Neuronal stem cell (in vitro differentiated cells): ENCODE measurements at regions not wholly inside any gene's neighbourhood (a gene's known extent, or its start where the extent isn't known, plus 50 kb on each side); places are given as distances from the start of the nearest gene placed in this dataset.

ENCODE experiments used
- DNase-seq: peaks from one replicate; pipeline ENCODE4 v3.0.0-alpha.2; 2013; ENCODE audit warnings: low spot score
- H2AFZ ChIP-seq: one replicate; pipeline ENCODE4 v1.6.1; 2013; ENCODE audit warnings: mild to moderate bottlenecking, low read length, inconsistent platforms
- H2AK5ac ChIP-seq: 2 replicates; pipeline ENCODE4 v1.6.1; 2013; ENCODE audit warnings: low read depth, mild to moderate bottlenecking, inconsistent platforms, low read length, moderate library complexity, mixed read lengths
- H2BK120ac ChIP-seq: 2 replicates; pipeline ENCODE4 v1.6.1; 2013; ENCODE audit warnings: low read depth, mild to moderate bottlenecking, inconsistent platforms, low read length, moderate library complexity, mixed read lengths
- H2BK12ac ChIP-seq: one replicate; pipeline ENCODE4 v1.6.1; 2013; ENCODE audit warnings: low read length, inconsistent platforms
- H2BK15ac ChIP-seq: 2 replicates; pipeline ENCODE4 v1.6.1; 2013; ENCODE audit warnings: mild to moderate bottlenecking, low read length, inconsistent platforms, mixed read lengths
- H2BK5ac ChIP-seq: one replicate; pipeline ENCODE4 v1.6.1; 2013; ENCODE audit warnings: inconsistent platforms, mild to moderate bottlenecking, low read length, moderate library complexity
- H3K14ac ChIP-seq: one replicate; pipeline ENCODE4 v1.6.1; 2013; ENCODE audit warnings: low read length, inconsistent platforms
- H3K18ac ChIP-seq: 2 replicates; pipeline ENCODE4 v1.6.1; 2013; ENCODE audit warnings: low read length, inconsistent platforms
- H3K23ac ChIP-seq: 2 replicates; pipeline ENCODE4 v1.6.1; 2013; ENCODE audit warnings: low read depth, mild to moderate bottlenecking, mixed read lengths, low read length, inconsistent platforms; ENCODE audit not compliant: poor library complexity
- H3K27ac ChIP-seq: replicated peaks from 3 replicates; pipeline ENCODE4 v1.5.1; 2013; ENCODE audit warnings: low read length, inconsistent platforms
- H3K27me3 ChIP-seq, 3 experiments: 2 replicates each; pipeline ENCODE4 v1.6.1; 2013; ENCODE audit warnings: low read length in 3 of 3, mild to moderate bottlenecking in 2 of 3, inconsistent platforms in 1 of 3, low read depth in 1 of 3, mixed read lengths in 1 of 3, moderate library complexity in 1 of 3; ENCODE audit not compliant: control insufficient read depth in 3 of 3, insufficient read depth in 3 of 3
- H3K36me3 ChIP-seq, 2 donors: replicated peaks in 1 of 2; 2 replicates each; pipeline ENCODE4 v1.6.1; 2013; ENCODE audit warnings: low read length in 2 of 2; ENCODE audit not compliant: control insufficient read depth in 2 of 2, insufficient read depth in 2 of 2
- H3K4ac ChIP-seq: 2 replicates; pipeline ENCODE4 v1.6.1; 2013; ENCODE audit warnings: inconsistent platforms, mild to moderate bottlenecking, low read length, moderate library complexity
- H3K4me1 ChIP-seq, 2 donors: 1 replicate in 1 of 2; 2 replicates in 1 of 2; pipeline ENCODE4 v1.6.1; 2013; ENCODE audit warnings: low read length in 2 of 2, low read depth in 1 of 2; ENCODE audit not compliant: control insufficient read depth in 2 of 2, insufficient read depth in 1 of 2
- H3K4me2 ChIP-seq: one replicate; pipeline ENCODE4 v1.6.1; 2013; ENCODE audit warnings: mild to moderate bottlenecking, low read length, inconsistent platforms; ENCODE audit not compliant: insufficient read depth, poor library complexity, severe bottlenecking
- H3K4me3 ChIP-seq, 2 donors: 2 replicates each; pipeline ENCODE4 v1.5.1; 2013; ENCODE audit warnings: low read length in 2 of 2, mild to moderate bottlenecking in 2 of 2, inconsistent platforms in 1 of 2, moderate library complexity in 1 of 2
- H3K79me1 ChIP-seq: one replicate; pipeline ENCODE4 v1.6.1; 2013; ENCODE audit warnings: low read depth, mild to moderate bottlenecking, inconsistent platforms, low read length, moderate library complexity
- H3K9ac ChIP-seq: one replicate; pipeline ENCODE4 v1.6.1; 2013; ENCODE audit warnings: mild to moderate bottlenecking, low read depth, low read length, inconsistent platforms; ENCODE audit not compliant: poor library complexity
- H3K9me3 ChIP-seq, 2 donors: replicated peaks in 1 of 2; 2 replicates each; pipeline versions ENCODE3 to v1.6.1; 2013; ENCODE audit warnings: low read length in 2 of 2, mild to moderate bottlenecking in 2 of 2, inconsistent platforms in 1 of 2, low read depth in 1 of 2, mixed read lengths in 1 of 2, moderate library complexity in 1 of 2; ENCODE audit not compliant: control insufficient read depth in 2 of 2, insufficient read depth in 1 of 2
- H4K8ac ChIP-seq: one replicate; pipeline ENCODE4 v1.6.1; 2013; ENCODE audit warnings: low read depth, mild to moderate bottlenecking, inconsistent platforms, low read length, moderate library complexity
- H4K91ac ChIP-seq: one replicate; pipeline ENCODE4 v1.6.1; 2013; ENCODE audit warnings: low read length, low read depth, mild to moderate bottlenecking, inconsistent platforms; ENCODE audit not compliant: poor library complexity
- WGBS, 2 donors: extraction: QIAGEN DNeasy Blood & Tissue Kit; methylation state at CpG; one replicate each; pipeline ENCODE4 v1.1.7; 2013; ENCODE audit warnings: missing lambda C conversion rate in 2 of 2, mixed read lengths in 1 of 2; ENCODE audit not compliant: insufficient read length in 2 of 2, insufficient replicate concordance in 1 of 2; ENCODE audit errors: extremely low coverage in 2 of 2; 5-methylcytosine and 5-hydroxymethylcytosine counted together

GRCh38 chr5:40410964-40411635, 268.6 kb upstream of the PTGER4 start:
- Histone ChIP-seq H3K4ac (no peak overlapping the region), H2BK12ac (no peak overlapping the region), H2AK5ac (no peak overlapping the region), H2BK5ac (no peak overlapping the region), H3K4me2 (no peak overlapping the region), H3K27ac (no peak overlapping the region), H3K9ac (no peak overlapping the region), H3K14ac (no peak overlapping the region), H3K36me3 (no peaks in the 10 kb centered on the region), H3K4me1 (peaks cover 0 to 2% of the 10 kb centered on the region in 2 donors), H2AFZ (no peak overlapping the region), H3K79me1 (no peaks in the 10 kb centered on the region), H3K18ac (no peak overlapping the region), H2BK120ac (no peak overlapping the region), H3K9me3 (no peaks in the 10 kb centered on the region), H3K4me3 (no peak overlapping the region), H4K8ac (no peak overlapping the region), H2BK15ac (no peak overlapping the region), H3K27me3 (no peaks in the 10 kb centered on the region), H3K23ac (no peak overlapping the region), H4K91ac (no peak overlapping the region)
- no peak for DNase-seq
- no CpG with 5 or more reads among the region's 3 CpGs for WGBS, 2 donors

- H3K4me2 ChIP-seq = no peak overlapping the region
- H3K4me3 ChIP-seq = no peak overlapping the region
- H2AK5ac ChIP-seq = no peak overlapping the region
- H3K27ac ChIP-seq = no peak overlapping the region
- no peak overlapping the region for H3K9ac ChIP-seq
- H3K14ac ChIP-seq = no peak overlapping the region
- H3K4ac ChIP-seq = no peak overlapping the region
- H2BK15ac ChIP-seq = no peak overlapping the region
- no peaks in the 10 kb centered on the region for H3K9me3 ChIP-seq
- no peak overlapping the region for H2BK12ac ChIP-seq
- no peak overlapping the region for H2BK5ac ChIP-seq
- no peak overlapping the region for H4K8ac ChIP-seq
- H2AFZ ChIP-seq = no peak overlapping the region
- H2BK120ac ChIP-seq = no peak overlapping the region
- no peak overlapping the region for H3K18ac ChIP-seq
- H3K27me3 ChIP-seq = no peaks in the 10 kb centered on the region
- H3K79me1 ChIP-seq = no peaks in the 10 kb centered on the region
- DNase-seq = no peak
- H4K91ac ChIP-seq = no peak overlapping the region
- WGBS, 2 donors = no CpG with 5 or more reads among the region's 9 CpGs
- no peak overlapping the region for H3K23ac ChIP-seq
- H3K4me1 ChIP-seq = peaks cover 0 to 2% of the 10 kb centered on the region in 2 donors
- no peaks in the 10 kb centered on the region for H3K36me3 ChIP-seq
Measured at GRCh38 chr5:40410231-40410861, 269.4 kb upstream of the PTGER4 start.

GRCh38 chr5:40409601-40410000, 270.1 kb upstream of the PTGER4 start:
- Histone ChIP-seq H2AK5ac (no peak overlapping the region), H3K14ac (no peak overlapping the region), H2BK12ac (no peak overlapping the region), H4K91ac (no peak overlapping the region), H2AFZ (no peak overlapping the region), H3K9ac (no peak overlapping the region), H2BK15ac (no peak overlapping the region), H3K36me3 (no peaks in the 10 kb centered on the region), H3K9me3 (no peaks in the 10 kb centered on the region), H2BK5ac (no peak overlapping the region), H3K23ac (no peak overlapping the region), H3K27me3 (no peaks in the 10 kb centered on the region), H3K4me3 (no peak overlapping the region), H3K18ac (no peak overlapping the region), H3K4ac (no peak overlapping the region), H3K27ac (no peak overlapping the region), H3K4me2 (no peak overlapping the region), H3K79me1 (no peaks in the 10 kb centered on the region), H4K8ac (no peak overlapping the region), H3K4me1 (no peaks in the 10 kb centered on the region), H2BK120ac (no peak overlapping the region)
- no peak for DNase-seq
- WGBS, 2 donors = no CpG with 5 or more reads among the region's 4 CpGs

- Histone ChIP-seq H3K4me1 (peaks cover 0 to 2% of the 10 kb centered on the region in 2 donors), H3K4me2 (no peak overlapping the region), H3K9ac (no peak overlapping the region), H2AFZ (no peak overlapping the region), H3K9me3 (no peaks in the 10 kb centered on the region), H3K4ac (no peak overlapping the region), H4K91ac (no peak overlapping the region), H3K36me3 (no peaks in the 10 kb centered on the region), H3K18ac (no peak overlapping the region), H3K14ac (no peak overlapping the region), H3K79me1 (no peaks in the 10 kb centered on the region), H4K8ac (no peak overlapping the region), H2BK12ac (no peak overlapping the region), H3K4me3 (no peak overlapping the region), H2BK5ac (no peak overlapping the region), H3K27me3 (no peaks in the 10 kb centered on the region), H2BK15ac (no peak overlapping the region), H2AK5ac (no peak overlapping the region), H2BK120ac (no peak overlapping the region), H3K27ac (no peak overlapping the region), H3K23ac (no peak overlapping the region)
- DNase-seq = no peak
- no CpG with 5 or more reads among the region's 6 CpGs for WGBS, 2 donors
Measured at GRCh38 chr5:40406741-40407211, 272.9 kb upstream of the PTGER4 start.
